Caco-2 (cell line): ENCODE measurements at regions not wholly inside any gene's neighbourhood (a gene's known extent, or its start where the extent isn't known, plus 50 kb on each side); places are given as distances from the start of the nearest gene placed in this dataset.

Experiments
- BruUV-seq: library from RNA; stranded (reverse); fragments of 400-500 nt; replicated peaks from 2 replicates; lab custom pipeline; 2021; lab: Mats Ljungman, UMichigan
- CTCF ChIA-PET: fragments of 300-600 bp; sonication (Branson Sonifier 250); formaldehyde crosslinking; loops from one replicate; lab custom pipeline; 2022; ENCODE audit warnings: antibody characterized with exemption; lab: Charles Lee
- POLR2A ChIA-PET: fragments of 300-600 bp; sonication (Branson Sonifier 250); formaldehyde crosslinking; loops from one replicate; lab custom pipeline; 2022; ENCODE audit warnings: antibody characterized with exemption; lab: Charles Lee
- DNase-seq, 2 experiments: peaks; one replicate each; pipeline versions ENCODE4 v3.0.0 to v3.0.0-alpha.2; 2020 to 2022
- H3K27me3 ChIP-seq: replicated peaks from 2 replicates; pipeline ENCODE4 v1.6.0; 2011; ENCODE audit warnings: low read length; ENCODE audit not compliant: control insufficient read depth, insufficient read depth
- H3K36me3 ChIP-seq: 2 replicates; pipeline ENCODE4 v1.5.1; 2011; ENCODE audit warnings: low read length; ENCODE audit not compliant: control insufficient read depth, insufficient read depth
- H3K4me1 ChIP-seq: fragments of 250-450 bp; sonication (Bioruptor Pico); 2 replicates; pipeline ENCODE4 v1.5.1; 2020; ENCODE audit warnings: mild to moderate bottlenecking
- H3K4me3 ChIP-seq: 2 replicates; pipeline ENCODE4 v1.5.1; 2011; ENCODE audit warnings: low read depth, mild to moderate bottlenecking, control low read depth, low read length
- H3K9me3 ChIP-seq: fragments of 250-450 bp; sonication (Bioruptor Pico); 2 replicates; pipeline ENCODE4 v1.5.1; 2020; ENCODE audit warnings: mild to moderate bottlenecking, moderate library complexity
- H3K27ac Mint-ChIP-seq: one replicate; pipeline ENCODE4 v1.8.0; 2022; ENCODE audit warnings: mixed read lengths; ENCODE audit not compliant: unreplicated experiment
- H3K27me3 Mint-ChIP-seq: one replicate; pipeline ENCODE4 v1.8.0; 2022; ENCODE audit warnings: mixed read lengths; ENCODE audit not compliant: insufficient read depth, unreplicated experiment
- H3K36me3 Mint-ChIP-seq: one replicate; pipeline ENCODE4 v1.8.0; 2022; ENCODE audit warnings: mild to moderate bottlenecking, mixed read lengths; ENCODE audit not compliant: insufficient read depth, unreplicated experiment
- H3K4me1 Mint-ChIP-seq: one replicate; pipeline ENCODE4 v1.8.0; 2022; ENCODE audit warnings: low read depth, mixed read lengths; ENCODE audit not compliant: unreplicated experiment
- H3K4me3 Mint-ChIP-seq: one replicate; pipeline ENCODE4 v1.8.0; 2022; ENCODE audit warnings: mild to moderate bottlenecking, moderate library complexity, mixed read lengths; ENCODE audit not compliant: unreplicated experiment
- H3K9me3 Mint-ChIP-seq: one replicate; pipeline ENCODE4 v1.8.0; 2022; ENCODE audit warnings: mixed read lengths; ENCODE audit not compliant: unreplicated experiment
- intact Hi-C: fragments of 100-400 bp; cut with micrococcal nuclease; formaldehyde crosslinking; loops from one replicate; pipeline ENCODE4 v1.10.0; 2022; ENCODE audit not compliant: unreplicated experiment
- TF ChIP-seq, protein P1 (sequence below), 2 experiments: fragments of 200-600 bp in 1 of 2; IDR thresholded peaks; 1 replicate in 1 of 2; 2 replicates in 1 of 2; pipeline versions ENCODE4 v1.5.1 to v1.8.0; 2011 to 2022; ENCODE audit warnings: antibody characterized with exemption in 1 of 2, control low read depth in 1 of 2, inconsistent platforms in 1 of 2, low read depth in 1 of 2, low read length in 1 of 2, mild to moderate bottlenecking in 1 of 2, moderate library complexity in 1 of 2; ENCODE audit not compliant: insufficient read depth in 1 of 2, severe bottlenecking in 1 of 2, unreplicated experiment in 1 of 2

GRCh38 chr6:156350337-156350736, 426.8 kb upstream of the ARID1B start:
- Histone ChIP-seq H3K27me3 (no peaks in the 10 kb centered on the region), H3K9me3 (no peaks in the 10 kb centered on the region), H3K4me3 (no peak overlapping the region), H3K36me3 (no peaks in the 10 kb centered on the region), H3K4me1 (no peaks in the 10 kb centered on the region)
- Mint-ChIP-seq H3K27me3 (peaks cover 17% of the 10 kb centered on the region), H3K4me1 (no peaks in the 10 kb centered on the region), H3K27ac (no peak overlapping the region), H3K36me3 (no peaks in the 10 kb centered on the region), H3K4me3 (no peak overlapping the region), H3K9me3 (no peaks in the 10 kb centered on the region)
- intact Hi-C loops, result no loop called here
- BruUV-seq, result no TSS peak
- ChIA-PET POLR2A (no interaction called here), CTCF (no interaction called here)
- no peak for DNase-seq
- TF ChIP-seq, protein P1, sequence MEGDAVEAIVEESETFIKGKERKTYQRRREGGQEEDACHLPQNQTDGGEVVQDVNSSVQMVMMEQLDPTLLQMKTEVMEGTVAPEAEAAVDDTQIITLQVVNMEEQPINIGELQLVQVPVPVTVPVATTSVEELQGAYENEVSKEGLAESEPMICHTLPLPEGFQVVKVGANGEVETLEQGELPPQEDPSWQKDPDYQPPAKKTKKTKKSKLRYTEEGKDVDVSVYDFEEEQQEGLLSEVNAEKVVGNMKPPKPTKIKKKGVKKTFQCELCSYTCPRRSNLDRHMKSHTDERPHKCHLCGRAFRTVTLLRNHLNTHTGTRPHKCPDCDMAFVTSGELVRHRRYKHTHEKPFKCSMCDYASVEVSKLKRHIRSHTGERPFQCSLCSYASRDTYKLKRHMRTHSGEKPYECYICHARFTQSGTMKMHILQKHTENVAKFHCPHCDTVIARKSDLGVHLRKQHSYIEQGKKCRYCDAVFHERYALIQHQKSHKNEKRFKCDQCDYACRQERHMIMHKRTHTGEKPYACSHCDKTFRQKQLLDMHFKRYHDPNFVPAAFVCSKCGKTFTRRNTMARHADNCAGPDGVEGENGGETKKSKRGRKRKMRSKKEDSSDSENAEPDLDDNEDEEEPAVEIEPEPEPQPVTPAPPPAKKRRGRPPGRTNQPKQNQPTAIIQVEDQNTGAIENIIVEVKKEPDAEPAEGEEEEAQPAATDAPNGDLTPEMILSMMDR (IDR thresholded peaks at IDR 0.05; ENCODE audit: insufficient read depth in 1 of 2, low read depth in 1 of 2, low read length in 1 of 2, severe bottlenecking in 1 of 2, unreplicated experiment in 1 of 2), result no peak

DNA sequence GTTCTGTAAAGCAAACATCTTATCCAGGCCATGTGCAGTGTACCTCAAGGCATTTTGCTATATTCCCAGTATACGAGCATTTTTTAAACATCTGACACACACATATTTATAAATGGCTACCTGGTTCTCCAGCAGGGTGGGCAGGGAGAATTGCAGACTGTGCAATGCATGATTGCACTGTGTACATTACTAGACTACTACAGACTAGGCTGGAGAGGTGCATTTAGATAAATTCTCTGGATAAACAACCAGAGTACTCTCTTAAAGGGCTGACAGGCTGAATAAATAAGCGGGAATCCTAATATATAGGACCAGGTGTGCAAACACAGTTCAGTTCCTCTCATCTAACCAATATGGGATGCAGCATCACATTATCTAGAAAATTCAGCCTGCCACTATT, 428.3 kb upstream of the ARID1B start:
- Mint-ChIP-seq H3K27ac (no peak overlapping the region), H3K27me3 (peaks cover 17% of the 10 kb centered on the region), H3K9me3 (no peaks in the 10 kb centered on the region), H3K4me3 (no peak overlapping the region), H3K36me3 (no peaks in the 10 kb centered on the region), H3K4me1 (no peaks in the 10 kb centered on the region)
- intact Hi-C loops, result no loop called here
- ChIA-PET POLR2A (no interaction called here), CTCF (no interaction called here)
- no peak overlapping the region for H3K4me3 ChIP-seq
- H3K4me1 ChIP-seq, result no peaks in the 10 kb centered on the region
- no peaks in the 10 kb centered on the region for H3K27me3 ChIP-seq
- TF ChIP-seq, protein P1 (IDR thresholded peaks at IDR 0.05; ENCODE audit: insufficient read depth in 1 of 2, low read depth in 1 of 2, low read length in 1 of 2, severe bottlenecking in 1 of 2, unreplicated experiment in 1 of 2), result no peak
- no TSS peak for BruUV-seq
- H3K36me3 ChIP-seq, result no peaks in the 10 kb centered on the region
- H3K9me3 ChIP-seq, result no peaks in the 10 kb centered on the region
- no peak for DNase-seq

GRCh38 chr6:156348424-156348823, 428.8 kb upstream of the ARID1B start:
- Mint-ChIP-seq H3K9me3 (no peaks in the 10 kb centered on the region), H3K27ac (no peak overlapping the region), H3K4me1 (no peaks in the 10 kb centered on the region), H3K27me3 (peaks cover 17% of the 10 kb centered on the region), H3K4me3 (no peak overlapping the region), H3K36me3 (no peaks in the 10 kb centered on the region)
- POLR2A ChIA-PET, result no interaction called here
- DNase-seq, result no peak
- TF ChIP-seq, protein P1 (IDR thresholded peaks at IDR 0.05; ENCODE audit: insufficient read depth in 1 of 2, low read depth in 1 of 2, low read length in 1 of 2, severe bottlenecking in 1 of 2, unreplicated experiment in 1 of 2), result no peak
- H3K36me3 ChIP-seq, result no peaks in the 10 kb centered on the region
- no peaks in the 10 kb centered on the region for H3K4me1 ChIP-seq
- no peaks in the 10 kb centered on the region for H3K9me3 ChIP-seq
- H3K27me3 ChIP-seq, result no peaks in the 10 kb centered on the region
- intact Hi-C loops, result no loop called here
- no peak overlapping the region for H3K4me3 ChIP-seq
- BruUV-seq, result no TSS peak
- CTCF ChIA-PET, result no interaction called here
